GM12878 (cell line): ENCODE measurements at regions not wholly inside any gene's neighbourhood (a gene's known extent, or its start where the extent isn't known, plus 50 kb on each side); places are given as distances from the start of the nearest gene placed in this dataset.

Experiments
- ATAC-seq: fragments of 200-7000 bp; cut with Tn5 transposase; 3 replicates; pipeline ENCODE4 v1.9.1; 2020; ENCODE audit warnings: mild to moderate bottlenecking, moderate library complexity
- BruUV-seq: library from RNA; stranded (reverse); fragments of 400-500 nt; replicated peaks from 2 replicates; lab custom pipeline; 2021; lab: Mats Ljungman, UMichigan
- CTCF ChIA-PET: fragments of 300-600 bp; sonication (Branson Sonifier 250); formaldehyde crosslinking; extraction: SDS; loops from one replicate; lab custom pipeline; 2021; ENCODE audit warnings: inconsistent platforms; lab: Yijun Ruan, JAX
- POLR2A ChIA-PET: fragments of 350-600 bp; formaldehyde crosslinking; extraction: SDS; loops from one replicate; lab custom pipeline; 2021; ENCODE audit warnings: inconsistent platforms; lab: Charles Lee
- RAD21 ChIA-PET: fragments of 300-600 bp; sonication (Branson Sonifier 250); formaldehyde crosslinking; loops from one replicate; lab custom pipeline; 2023; ENCODE audit warnings: antibody characterized with exemption; ENCODE audit not compliant: unreplicated experiment; lab: Charles Lee
- SMC1A ChIA-PET: fragments of 300-600 bp; sonication (Branson Sonifier 250); formaldehyde crosslinking; loops from one replicate; lab custom pipeline; 2023; ENCODE audit not compliant: unreplicated experiment, uncharacterized antibody; lab: Charles Lee
- DNase-seq: peaks from one replicate; pipeline ENCODE4 v3.0.0-alpha.2; 2011; ENCODE audit warnings: low read depth, low spot score
- FAIRE-seq: peaks from 3 replicates; lab custom pipeline; 2011; peaks lifted over from hg19 to GRCh38; lab: Jason Lieb, UNC
- H2AFZ ChIP-seq: 2 replicates; pipeline ENCODE4 v1.6.0; 2011; ENCODE audit warnings: low read depth, low read length, control low read depth; ENCODE audit not compliant: control insufficient read depth
- H3K27ac ChIP-seq: 2 replicates; pipeline ENCODE4 v1.5.1; 2011; ENCODE audit warnings: control low read depth; ENCODE audit not compliant: control insufficient read depth, insufficient read depth
- H3K27me3 ChIP-seq, 2 experiments: replicated peaks in 1 of 2; 2 replicates each; pipeline versions ENCODE4 v1.6.0 to v1.6.1; 2011; ENCODE audit warnings: low read length in 1 of 2; ENCODE audit not compliant: control insufficient read depth in 2 of 2, insufficient read depth in 2 of 2
- H3K36me3 ChIP-seq, 2 experiments: 2 replicates each; pipeline ENCODE4 v1.5.1; 2011; ENCODE audit warnings: low read length in 1 of 2; ENCODE audit not compliant: control insufficient read depth in 2 of 2, insufficient read depth in 2 of 2
- H3K4me1 ChIP-seq: 2 replicates; pipeline ENCODE4 v1.6.1; 2011; ENCODE audit warnings: mild to moderate bottlenecking, low read length, moderate library complexity, mixed read lengths; ENCODE audit not compliant: control insufficient read depth, insufficient read depth
- H3K4me2 ChIP-seq: 2 replicates; pipeline ENCODE4 v1.6.0; 2011; ENCODE audit warnings: control low read depth; ENCODE audit not compliant: control insufficient read depth, insufficient read depth
- H3K4me3 ChIP-seq: fragments of 200-600 bp; sonication (generic); 2 replicates; pipeline ENCODE4 v1.5.1; 2016
- H3K79me2 ChIP-seq: 2 replicates; pipeline ENCODE4 v1.6.0; 2011; ENCODE audit warnings: low read length; ENCODE audit not compliant: control insufficient read depth, insufficient read depth
- H3K9ac ChIP-seq: 2 replicates; pipeline ENCODE4 v1.8.0; 2011; ENCODE audit warnings: low read length, control low read depth, mixed read lengths; ENCODE audit not compliant: control insufficient read depth, insufficient read depth
- H3K9me3 ChIP-seq: replicated peaks from 3 replicates; pipeline ENCODE4 v1.5.1; 2011; ENCODE audit warnings: mild to moderate bottlenecking, low read length; ENCODE audit not compliant: control insufficient read depth, insufficient read depth
- H4K20me1 ChIP-seq: 2 replicates; pipeline ENCODE4 v1.6.0; 2011; ENCODE audit not compliant: control insufficient read depth, insufficient read depth
- BACH1 ChIP-seq: fragments of 450-650 bp; IDR thresholded peaks from 2 replicates; pipeline ENCODE4 v1.6.1; 2017; ENCODE audit warnings: mild to moderate bottlenecking, borderline replicate concordance
- CEBPB ChIP-seq, 2 experiments: fragments of 150-350 bp in 1 of 2; IDR thresholded peaks; 2 replicates each; pipeline ENCODE4 v1.6.1; 2012 to 2014; ENCODE audit warnings: low read depth in 2 of 2, low read length in 2 of 2, borderline replicate concordance in 1 of 2, inconsistent platforms in 1 of 2
- IRF4 ChIP-seq: IDR thresholded peaks from 2 replicates; pipeline ENCODE4 v1.6.1; 2011; ENCODE audit warnings: low read depth, low read length
- MYB ChIP-seq: fragments of 150-350 bp; IDR thresholded peaks from 2 replicates; pipeline ENCODE4 v1.6.1; 2014; ENCODE audit warnings: mild to moderate bottlenecking, low read depth, low read length, borderline replicate concordance
- PAX5 ChIP-seq: IDR thresholded peaks from 2 replicates; pipeline ENCODE4 v1.6.1; 2011; ENCODE audit warnings: low read depth, low read length, borderline replicate concordance
- PML ChIP-seq: IDR thresholded peaks from 2 replicates; pipeline ENCODE4 v1.6.1; 2012; ENCODE audit warnings: low read length, inconsistent platforms
- SMAD1 ChIP-seq: fragments of 450-650 bp; IDR thresholded peaks from 2 replicates; pipeline ENCODE4 v1.6.1; 2018; ENCODE audit warnings: mild to moderate bottlenecking, low read depth; ENCODE audit not compliant: partially characterized antibody
- WGBS: methylation state at CpG from one replicate; pipeline ENCODE4 v1.1.6; 2016; ENCODE audit warnings: low lambda C conversion rate; ENCODE audit not compliant: insufficient replicate concordance, insufficient coverage; ENCODE audit errors: missing lambda C conversion rate; 5-methylcytosine and 5-hydroxymethylcytosine counted together
- in situ Hi-C: fragments of 300-500 bp; cut with MboI; formaldehyde crosslinking; loops from 9 replicates; pipeline ENCODE4 v1.14.3; 2018; ENCODE audit warnings: mixed read lengths
- intact Hi-C: fragments of 100-400 bp; cut with micrococcal nuclease; formaldehyde crosslinking; loops from one replicate; pipeline ENCODE4 v1.14.2; 2022; ENCODE audit not compliant: unreplicated experiment
- TF ChIP-seq, protein P1 (sequence below): IDR thresholded peaks from 2 replicates; pipeline ENCODE4 v1.6.1; 2012; ENCODE audit warnings: improper control_type of control experiment, low read depth, low read length; ENCODE audit not compliant: insufficient replicate concordance

DNA sequence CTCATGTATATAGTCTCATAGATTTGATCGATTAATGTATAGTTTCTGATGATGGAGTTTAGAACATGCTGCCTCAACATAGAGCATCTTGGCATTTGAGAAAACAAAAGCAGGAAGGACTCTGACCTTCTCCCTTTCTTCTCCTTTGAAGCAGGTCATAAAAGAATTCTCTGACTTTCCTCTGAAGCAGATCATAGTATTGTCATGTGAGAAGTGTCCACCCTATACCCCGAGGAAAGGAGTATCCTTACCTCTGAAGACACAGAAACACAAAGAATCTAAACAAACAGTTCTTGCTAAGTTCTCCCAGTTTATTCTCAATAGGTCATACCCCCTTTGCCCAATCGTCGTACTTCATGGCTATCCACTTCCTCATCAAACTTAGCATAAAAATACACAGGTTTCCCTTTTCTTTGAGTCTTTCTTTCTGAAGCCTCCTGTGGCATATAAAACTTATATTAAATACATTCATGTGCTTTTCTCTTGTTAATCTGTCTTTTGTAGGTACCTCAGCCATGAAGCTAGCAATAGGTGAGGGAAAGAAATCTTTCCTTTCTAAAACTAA, 194.9 kb downstream of the REEP3 start:
- no peak overlapping the region for H3K9ac ChIP-seq
- H3K4me1 ChIP-seq = peaks cover 7% of the 10 kb centered on the region; the same call in 1 of the 2 replicates
- no peak overlapping the region for H2AFZ ChIP-seq
- ATAC-seq = no peak
- H3K9me3 ChIP-seq = no peaks in the 10 kb centered on the region
- ChIA-PET CTCF (interaction anchor here (0.6 to 9.8 kb wide), 6 partner anchors 11 to 1188 kb away, joined by 3 to 521 read pairs (median 37); no protein-coding TSS in a partner anchor), POLR2A (no interaction called here), SMC1A (interaction anchor here (0.6 to 9.9 kb wide), 14 partner anchors 10 to 700 kb away, joined by 3 to 264 read pairs (median 4); no protein-coding TSS in a partner anchor), RAD21 (interaction anchor here (0.9 to 10.0 kb wide), 6 partner anchors 11 to 558 kb away, joined by 3 to 241 read pairs (median 4); no protein-coding TSS in a partner anchor)
- no peak for TF ChIP-seq IRF4
- no peak for TF ChIP-seq CEBPB (IDR thresholded peaks at IDR 0.05; ENCODE audit: borderline replicate concordance in 1 of 2, low read depth in 2 of 2, low read length in 2 of 2)
- no peak for TF ChIP-seq PML
- no peak for TF ChIP-seq BACH1
- H3K4me2 ChIP-seq = no peak overlapping the region
- intact Hi-C loops (loop anchor here (1.0 kb wide), 1 partner anchor 87 kb away; no protein-coding TSS in a partner anchor), in situ Hi-C loops (loop anchor here (25.0 kb wide), 1 partner anchor 1129 kb away; no protein-coding TSS in a partner anchor)
- no peak overlapping the region for H3K4me3 ChIP-seq
- no peaks in the 10 kb centered on the region for H3K79me2 ChIP-seq
- DNase-seq = no peak
- no peaks in the 10 kb centered on the region for H3K36me3 ChIP-seq
- no peak for FAIRE-seq
- 32% methylated on average over 4 of the region's 4 CpGs for WGBS
- BruUV-seq = no TSS peak
- H3K27ac ChIP-seq = no peak overlapping the region
- H3K27me3 ChIP-seq = no peaks in the 10 kb centered on the region; a peak in 1 of 4 replicates
- H4K20me1 ChIP-seq = no peaks in the 10 kb centered on the region

DNA sequence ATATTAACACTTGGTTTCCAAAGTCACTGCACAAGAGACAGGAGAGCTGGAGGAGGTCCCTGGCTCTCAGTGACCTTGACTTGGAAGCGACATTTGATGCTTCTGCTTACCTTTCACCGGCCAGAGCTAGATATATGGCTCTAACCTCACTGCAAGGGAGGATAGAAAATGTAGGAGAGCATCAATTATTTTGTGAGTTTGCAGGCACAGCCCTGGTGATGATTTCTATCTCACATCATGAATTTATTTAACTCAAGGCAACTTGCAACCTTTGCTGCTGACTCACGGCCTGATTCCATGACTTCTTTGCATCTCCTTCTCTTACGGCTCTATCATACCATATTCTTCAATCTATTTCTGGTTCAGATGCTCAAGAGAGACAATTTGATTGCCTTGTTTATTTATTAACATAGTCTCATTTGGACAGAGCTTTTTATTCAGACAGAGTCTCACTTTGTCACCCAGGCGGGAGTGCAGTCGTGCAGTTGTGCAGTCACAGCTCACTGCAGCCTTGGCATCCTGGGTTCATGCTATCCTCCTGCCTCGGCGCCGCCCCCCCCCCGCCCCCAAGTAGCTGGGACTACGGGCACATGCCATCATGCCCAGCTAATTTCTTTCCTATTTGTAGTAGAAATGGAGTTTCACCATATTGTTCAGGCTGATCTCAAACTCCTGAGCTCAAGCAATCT, 196.0 kb downstream of the REEP3 start:
- ChIA-PET CTCF (interaction anchor here (2.0 to 9.8 kb wide), 6 partner anchors 12 to 554 kb away, joined by 7 to 521 read pairs (median 37); no protein-coding TSS in a partner anchor), SMC1A (interaction anchor here (0.9 to 9.9 kb wide), 14 partner anchors 10 to 559 kb away, joined by 3 to 264 read pairs (median 9); no protein-coding TSS in a partner anchor), RAD21 (interaction anchor here (0.9 to 10.0 kb wide), 8 partner anchors 12 to 1025 kb away, joined by 3 to 241 read pairs (median 4); no protein-coding TSS in a partner anchor), POLR2A (no interaction called here)
- in situ Hi-C loops = loop anchor here (25.0 kb wide), 1 partner anchor 1130 kb away; no protein-coding TSS in a partner anchor
- no TSS peak for BruUV-seq
- no peak for TF ChIP-seq PAX5
- no peak for TF ChIP-seq SMAD1
- TF ChIP-seq, protein P1, sequence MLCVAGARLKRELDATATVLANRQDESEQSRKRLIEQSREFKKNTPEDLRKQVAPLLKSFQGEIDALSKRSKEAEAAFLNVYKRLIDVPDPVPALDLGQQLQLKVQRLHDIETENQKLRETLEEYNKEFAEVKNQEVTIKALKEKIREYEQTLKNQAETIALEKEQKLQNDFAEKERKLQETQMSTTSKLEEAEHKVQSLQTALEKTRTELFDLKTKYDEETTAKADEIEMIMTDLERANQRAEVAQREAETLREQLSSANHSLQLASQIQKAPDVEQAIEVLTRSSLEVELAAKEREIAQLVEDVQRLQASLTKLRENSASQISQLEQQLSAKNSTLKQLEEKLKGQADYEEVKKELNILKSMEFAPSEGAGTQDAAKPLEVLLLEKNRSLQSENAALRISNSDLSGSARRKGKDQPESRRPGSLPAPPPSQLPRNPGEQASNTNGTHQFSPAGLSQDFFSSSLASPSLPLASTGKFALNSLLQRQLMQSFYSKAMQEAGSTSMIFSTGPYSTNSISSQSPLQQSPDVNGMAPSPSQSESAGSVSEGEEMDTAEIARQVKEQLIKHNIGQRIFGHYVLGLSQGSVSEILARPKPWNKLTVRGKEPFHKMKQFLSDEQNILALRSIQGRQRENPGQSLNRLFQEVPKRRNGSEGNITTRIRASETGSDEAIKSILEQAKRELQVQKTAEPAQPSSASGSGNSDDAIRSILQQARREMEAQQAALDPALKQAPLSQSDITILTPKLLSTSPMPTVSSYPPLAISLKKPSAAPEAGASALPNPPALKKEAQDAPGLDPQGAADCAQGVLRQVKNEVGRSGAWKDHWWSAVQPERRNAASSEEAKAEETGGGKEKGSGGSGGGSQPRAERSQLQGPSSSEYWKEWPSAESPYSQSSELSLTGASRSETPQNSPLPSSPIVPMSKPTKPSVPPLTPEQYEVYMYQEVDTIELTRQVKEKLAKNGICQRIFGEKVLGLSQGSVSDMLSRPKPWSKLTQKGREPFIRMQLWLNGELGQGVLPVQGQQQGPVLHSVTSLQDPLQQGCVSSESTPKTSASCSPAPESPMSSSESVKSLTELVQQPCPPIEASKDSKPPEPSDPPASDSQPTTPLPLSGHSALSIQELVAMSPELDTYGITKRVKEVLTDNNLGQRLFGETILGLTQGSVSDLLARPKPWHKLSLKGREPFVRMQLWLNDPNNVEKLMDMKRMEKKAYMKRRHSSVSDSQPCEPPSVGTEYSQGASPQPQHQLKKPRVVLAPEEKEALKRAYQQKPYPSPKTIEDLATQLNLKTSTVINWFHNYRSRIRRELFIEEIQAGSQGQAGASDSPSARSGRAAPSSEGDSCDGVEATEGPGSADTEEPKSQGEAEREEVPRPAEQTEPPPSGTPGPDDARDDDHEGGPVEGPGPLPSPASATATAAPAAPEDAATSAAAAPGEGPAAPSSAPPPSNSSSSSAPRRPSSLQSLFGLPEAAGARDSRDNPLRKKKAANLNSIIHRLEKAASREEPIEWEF = no peak
- TF ChIP-seq MYB = no peak
- Histone ChIP-seq H3K27me3 (no peaks in the 10 kb centered on the region; a peak in 1 of 4 replicates), H3K9ac (no peak overlapping the region), H3K27ac (no peak overlapping the region), H3K4me2 (no peak overlapping the region), H3K9me3 (no peaks in the 10 kb centered on the region), H3K79me2 (no peaks in the 10 kb centered on the region), H3K36me3 (no peaks in the 10 kb centered on the region), H2AFZ (no peak overlapping the region), H3K4me1 (0 out of 2 replicates have a peak, but pooled peaks cover 3% of the 10 kb centered on the region), H4K20me1 (no peaks in the 10 kb centered on the region), H3K4me3 (no peak overlapping the region)
- intact Hi-C loops = no loop called here
- ATAC-seq (no peak), DNase-seq (no peak), FAIRE-seq (no peak)
- WGBS = 63% methylated on average over 9 of the region's 11 CpGs
